ENCODE measurements at regions not wholly inside any gene's neighbourhood (a gene's known extent, or its start where the extent isn't known, plus 50 kb on each side); places are given as distances from the start of the nearest gene placed in this dataset.
"Not testable (repeated sequence)": the region's sequence is repeated elsewhere in the genome, so short reads cannot be mapped to it uniquely, and the experiment has no call there.

GRCh38 chr13:100984085-100984705, 309.6 kb upstream of the TMTC4 start:
- no peaks in the 10 kb centered on the region for H3K9me3 ChIP-seq
- WGBS, 2 donors: 44 to 53% methylated on average over 3 of the region's 3 CpGs
- H3K36me3 ChIP-seq (ENCODE audit: low read depth, missing control alignments): no peaks in the 10 kb centered on the region
- intact Hi-C loops (cut with DNase I; ENCODE audit: low total_unique reads): no loop called here
- H3K4me3 ChIP-seq: no peak overlapping the region
- no peak for DNase-seq
- no peak overlapping the region for H3K27ac ChIP-seq
- no peaks in the 10 kb centered on the region for H3K27me3 ChIP-seq
- TF ChIP-seq POLR2A (IDR thresholded peaks at IDR 0.05): no peak
- TF ChIP-seq, protein P1, sequence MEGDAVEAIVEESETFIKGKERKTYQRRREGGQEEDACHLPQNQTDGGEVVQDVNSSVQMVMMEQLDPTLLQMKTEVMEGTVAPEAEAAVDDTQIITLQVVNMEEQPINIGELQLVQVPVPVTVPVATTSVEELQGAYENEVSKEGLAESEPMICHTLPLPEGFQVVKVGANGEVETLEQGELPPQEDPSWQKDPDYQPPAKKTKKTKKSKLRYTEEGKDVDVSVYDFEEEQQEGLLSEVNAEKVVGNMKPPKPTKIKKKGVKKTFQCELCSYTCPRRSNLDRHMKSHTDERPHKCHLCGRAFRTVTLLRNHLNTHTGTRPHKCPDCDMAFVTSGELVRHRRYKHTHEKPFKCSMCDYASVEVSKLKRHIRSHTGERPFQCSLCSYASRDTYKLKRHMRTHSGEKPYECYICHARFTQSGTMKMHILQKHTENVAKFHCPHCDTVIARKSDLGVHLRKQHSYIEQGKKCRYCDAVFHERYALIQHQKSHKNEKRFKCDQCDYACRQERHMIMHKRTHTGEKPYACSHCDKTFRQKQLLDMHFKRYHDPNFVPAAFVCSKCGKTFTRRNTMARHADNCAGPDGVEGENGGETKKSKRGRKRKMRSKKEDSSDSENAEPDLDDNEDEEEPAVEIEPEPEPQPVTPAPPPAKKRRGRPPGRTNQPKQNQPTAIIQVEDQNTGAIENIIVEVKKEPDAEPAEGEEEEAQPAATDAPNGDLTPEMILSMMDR (IDR thresholded peaks at IDR 0.05): no peak
- no peaks in the 10 kb centered on the region for H3K4me1 ChIP-seq

GRCh38 chr13:100983111-100983510, 308.5 kb upstream of the TMTC4 start:
- no peaks in the 10 kb centered on the region for H3K36me3 ChIP-seq (ENCODE audit: low read depth, missing control alignments)
- H3K27me3 ChIP-seq: no peaks in the 10 kb centered on the region
- H3K4me1 ChIP-seq: no peaks in the 10 kb centered on the region
- 75 to 81% methylated on average over 6 of the region's 6 CpGs for WGBS, 2 donors
- H3K4me3 ChIP-seq: no peak overlapping the region
- H3K9me3 ChIP-seq: no peaks in the 10 kb centered on the region
- no peak for DNase-seq
- intact Hi-C loops (cut with DNase I; ENCODE audit: low total_unique reads): no loop called here
- H3K27ac ChIP-seq: no peak overlapping the region
- no peak for TF ChIP-seq POLR2A (IDR thresholded peaks at IDR 0.05)
- TF ChIP-seq, protein P1 (IDR thresholded peaks at IDR 0.05): no peak

DNA sequence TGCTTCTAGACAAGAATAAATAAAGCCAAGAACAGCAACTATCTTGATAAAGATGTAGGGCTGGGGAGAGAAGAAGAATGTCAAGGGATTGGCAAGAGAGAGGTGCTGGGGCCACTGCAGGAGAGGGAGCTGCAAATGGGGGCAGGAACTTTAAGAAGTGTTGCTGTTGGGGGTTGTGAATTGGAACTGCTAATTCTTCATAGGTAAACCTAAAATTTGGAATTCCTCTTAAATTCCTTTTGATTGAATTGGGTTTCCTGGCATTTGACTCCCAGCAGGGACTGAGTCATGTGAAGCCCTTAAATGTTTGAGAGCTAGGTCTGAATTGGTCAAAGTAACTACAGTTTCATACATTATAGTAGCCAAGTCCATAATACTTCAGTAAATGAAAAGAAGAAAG, 305.6 kb upstream of the TMTC4 start:
- no peak for TF ChIP-seq POLR2A (IDR thresholded peaks at IDR 0.05)
- TF ChIP-seq, protein P1 (IDR thresholded peaks at IDR 0.05): no peak
- Histone ChIP-seq H3K4me3 (no peak overlapping the region), H3K27ac (no peak overlapping the region), H3K4me1 (no peaks in the 10 kb centered on the region), H3K36me3 (ENCODE audit: low read depth, missing control alignments) (no peaks in the 10 kb centered on the region), H3K9me3 (no peaks in the 10 kb centered on the region), H3K27me3 (no peaks in the 10 kb centered on the region)
- DNase-seq: no peak
- intact Hi-C loops (cut with DNase I; ENCODE audit: low total_unique reads): no loop called here

DNA sequence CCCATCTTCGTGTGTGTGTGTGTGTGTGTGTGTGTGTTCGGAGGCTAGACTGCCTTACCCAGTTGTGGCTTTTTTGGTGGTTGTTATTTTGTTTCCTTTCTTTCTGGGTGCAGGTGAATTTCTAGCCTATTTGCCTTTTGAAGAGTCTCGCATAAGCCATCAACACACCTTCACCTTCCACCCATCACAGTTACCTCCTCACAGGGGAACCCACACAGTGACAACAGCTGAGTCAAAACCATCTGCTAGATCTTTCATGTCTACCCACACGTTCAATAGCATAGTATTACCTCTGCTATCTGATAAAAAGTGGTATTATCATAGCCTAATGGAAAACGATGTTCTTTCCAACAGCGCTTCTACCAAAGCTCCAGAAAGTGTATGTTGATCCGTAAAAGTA, 303.2 kb upstream of the TMTC4 start:
- Histone ChIP-seq H3K36me3 (ENCODE audit: low read depth, missing control alignments) (no peaks in the 10 kb centered on the region), H3K4me1 (no peaks in the 10 kb centered on the region), H3K27ac (no peak overlapping the region), H3K4me3 (no peak overlapping the region), H3K27me3 (no peaks in the 10 kb centered on the region), H3K9me3 (no peaks in the 10 kb centered on the region)
- DNase-seq: no peak
- 58 to 69% methylated on average over 7 of the region's 7 CpGs for WGBS, 2 donors
- intact Hi-C loops (cut with DNase I; ENCODE audit: low total_unique reads): no loop called here
- TF ChIP-seq, protein P1 (IDR thresholded peaks at IDR 0.05): no peak

GRCh38 chr13:100976993-100977392, 302.4 kb upstream of the TMTC4 start:
- DNase-seq: no peak
- intact Hi-C loops (cut with DNase I; ENCODE audit: low total_unique reads): no loop called here
- H3K27ac ChIP-seq: no peak overlapping the region
- TF ChIP-seq POLR2A (IDR thresholded peaks at IDR 0.05): no peak
- TF ChIP-seq, protein P1 (IDR thresholded peaks at IDR 0.05): no peak
- no peaks in the 10 kb centered on the region for H3K4me1 ChIP-seq
- no peaks in the 10 kb centered on the region for H3K36me3 ChIP-seq (ENCODE audit: low read depth, missing control alignments)
- H3K4me3 ChIP-seq: no peak overlapping the region
- H3K9me3 ChIP-seq: no peaks in the 10 kb centered on the region
- H3K27me3 ChIP-seq: no peaks in the 10 kb centered on the region
- WGBS, 2 donors: 53 to 65% methylated on average over 2 of the region's 2 CpGs

GRCh38 chr13:100975666-100976065, 301.1 kb upstream of the TMTC4 start:
- WGBS, 2 donors: 62% methylated on average over 19 of the region's 31 CpGs; no CpG with 5 or more reads in 1 of the 2 donors
- H3K36me3 ChIP-seq (ENCODE audit: low read depth, missing control alignments); intact Hi-C loops (cut with DNase I; ENCODE audit: low total_unique reads); H3K27ac ChIP-seq; DNase-seq; H3K4me1 ChIP-seq; H3K27me3 ChIP-seq; H3K9me3 ChIP-seq: not testable (repeated sequence)
- peak overlapping the region; percentile 32 to 36 for H3K4me3 ChIP-seq
